ENCODE measurements at regions not wholly inside any gene's neighbourhood (a gene's known extent, or its start where the extent isn't known, plus 50 kb on each side); places are given as distances from the start of the nearest gene placed in this dataset.

DNA sequence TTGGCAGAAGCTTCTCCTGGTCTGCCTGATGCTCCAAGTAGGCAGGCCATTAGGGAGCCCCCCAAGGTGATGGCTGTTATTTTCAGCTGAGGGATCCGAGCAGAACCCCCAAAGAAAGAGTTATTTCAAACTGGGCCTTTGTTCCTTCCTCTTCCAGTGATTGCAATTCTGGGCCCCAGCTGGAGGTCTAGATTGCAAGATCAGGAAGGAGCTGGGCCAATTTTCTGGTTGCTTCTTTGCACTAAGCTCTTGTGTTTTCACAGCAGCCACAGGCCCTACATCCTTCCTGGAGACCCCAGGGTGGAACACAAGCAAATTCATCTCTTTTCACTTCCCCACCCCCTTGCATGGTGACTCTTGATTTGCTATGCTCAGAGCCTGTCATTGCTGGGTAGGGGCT is 215.0 kb downstream of the SEMA6A start:
- no peaks in the 10 kb centered on the region for H3K4me1 ChIP-seq (ENCODE audit: control insufficient read depth, insufficient read depth, low read length)
- POLR2A ChIA-PET, result interaction anchor here (0.6 kb wide), 1 partner anchor 128 kb away, joined by 5 read pairs; no protein-coding TSS in a partner anchor
- intact Hi-C loops (cut with micrococcal nuclease; ENCODE audit: unreplicated experiment), result no loop called here

DNA sequence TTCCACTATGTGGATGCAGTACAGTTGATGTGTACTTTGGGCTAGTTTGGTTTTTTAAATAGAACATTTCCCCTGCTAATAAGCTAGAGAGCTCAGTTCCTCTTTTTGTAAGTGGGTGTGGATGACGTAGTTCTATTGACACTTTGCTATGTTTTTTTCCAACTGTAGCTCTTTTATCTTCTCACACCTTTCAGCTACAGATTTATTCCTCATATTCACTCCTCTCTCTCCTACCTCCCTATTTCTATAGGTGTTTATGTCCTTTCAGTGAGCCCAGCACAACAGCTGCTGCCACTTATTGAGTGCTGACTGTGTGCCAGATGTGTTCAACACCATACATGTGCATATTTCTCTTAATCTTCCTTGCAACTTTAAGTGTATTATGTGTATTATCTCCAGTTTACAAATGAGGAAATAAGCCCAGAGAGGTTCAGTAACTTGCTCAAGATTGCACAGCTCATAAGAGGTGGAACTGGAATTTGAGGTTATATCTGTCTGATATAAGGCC is 215.7 kb downstream of the SEMA6A start:
- intact Hi-C loops (cut with micrococcal nuclease; ENCODE audit: unreplicated experiment) (no loop called here), in situ Hi-C loops (cut with HindIII; ENCODE audit: low pct_unique_long_range_greater_than_20kb, low sequenced_read_pairs) (no loop called here)
- H3K27me3 ChIP-seq (ENCODE audit: control insufficient read depth, insufficient read depth, low read length), result no peaks in the 10 kb centered on the region
- BruUV-seq (replicated peaks), result no TSS peak
- ATAC-seq, result no peak
- no peak overlapping the region for H3K27ac ChIP-seq (ENCODE audit: low read length)
- H3K36me3 ChIP-seq (ENCODE audit: control insufficient read depth, insufficient read depth, low read length), result no peaks in the 10 kb centered on the region
- H3K4me3 ChIP-seq (ENCODE audit: low read depth in 2 of 2, low read length in 2 of 2), result no peak overlapping the region
- H3K4me1 ChIP-seq (ENCODE audit: control insufficient read depth, insufficient read depth, low read length), result no peaks in the 10 kb centered on the region
- no peaks in the 10 kb centered on the region for H3K9me3 ChIP-seq (ENCODE audit: control insufficient read depth, insufficient read depth, low read depth, low read length)
- no peak for DNase-seq (ENCODE audit: low read depth, low spot score)
- CTCF ChIA-PET, result no interaction called here
- TF ChIP-seq POLR2AphosphoS5 (IDR thresholded peaks at IDR 0.05; ENCODE audit: low read depth, low read length), result no peak
- TF ChIP-seq, protein P1, sequence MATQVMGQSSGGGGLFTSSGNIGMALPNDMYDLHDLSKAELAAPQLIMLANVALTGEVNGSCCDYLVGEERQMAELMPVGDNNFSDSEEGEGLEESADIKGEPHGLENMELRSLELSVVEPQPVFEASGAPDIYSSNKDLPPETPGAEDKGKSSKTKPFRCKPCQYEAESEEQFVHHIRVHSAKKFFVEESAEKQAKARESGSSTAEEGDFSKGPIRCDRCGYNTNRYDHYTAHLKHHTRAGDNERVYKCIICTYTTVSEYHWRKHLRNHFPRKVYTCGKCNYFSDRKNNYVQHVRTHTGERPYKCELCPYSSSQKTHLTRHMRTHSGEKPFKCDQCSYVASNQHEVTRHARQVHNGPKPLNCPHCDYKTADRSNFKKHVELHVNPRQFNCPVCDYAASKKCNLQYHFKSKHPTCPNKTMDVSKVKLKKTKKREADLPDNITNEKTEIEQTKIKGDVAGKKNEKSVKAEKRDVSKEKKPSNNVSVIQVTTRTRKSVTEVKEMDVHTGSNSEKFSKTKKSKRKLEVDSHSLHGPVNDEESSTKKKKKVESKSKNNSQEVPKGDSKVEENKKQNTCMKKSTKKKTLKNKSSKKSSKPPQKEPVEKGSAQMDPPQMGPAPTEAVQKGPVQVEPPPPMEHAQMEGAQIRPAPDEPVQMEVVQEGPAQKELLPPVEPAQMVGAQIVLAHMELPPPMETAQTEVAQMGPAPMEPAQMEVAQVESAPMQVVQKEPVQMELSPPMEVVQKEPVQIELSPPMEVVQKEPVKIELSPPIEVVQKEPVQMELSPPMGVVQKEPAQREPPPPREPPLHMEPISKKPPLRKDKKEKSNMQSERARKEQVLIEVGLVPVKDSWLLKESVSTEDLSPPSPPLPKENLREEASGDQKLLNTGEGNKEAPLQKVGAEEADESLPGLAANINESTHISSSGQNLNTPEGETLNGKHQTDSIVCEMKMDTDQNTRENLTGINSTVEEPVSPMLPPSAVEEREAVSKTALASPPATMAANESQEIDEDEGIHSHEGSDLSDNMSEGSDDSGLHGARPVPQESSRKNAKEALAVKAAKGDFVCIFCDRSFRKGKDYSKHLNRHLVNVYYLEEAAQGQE (IDR thresholded peaks at IDR 0.05; ENCODE audit: insufficient read depth in 1 of 2, low read depth in 2 of 2, low read length in 1 of 2), result no peak
- no peak for TF ChIP-seq TCF7L2 (IDR thresholded peaks at IDR 0.05; ENCODE audit: low read depth, low read length)
- no peak for TF ChIP-seq SIN3A (IDR thresholded peaks at IDR 0.05; ENCODE audit: borderline replicate concordance, insufficient read depth, low read depth, low read length)
- TF ChIP-seq, protein P2, sequence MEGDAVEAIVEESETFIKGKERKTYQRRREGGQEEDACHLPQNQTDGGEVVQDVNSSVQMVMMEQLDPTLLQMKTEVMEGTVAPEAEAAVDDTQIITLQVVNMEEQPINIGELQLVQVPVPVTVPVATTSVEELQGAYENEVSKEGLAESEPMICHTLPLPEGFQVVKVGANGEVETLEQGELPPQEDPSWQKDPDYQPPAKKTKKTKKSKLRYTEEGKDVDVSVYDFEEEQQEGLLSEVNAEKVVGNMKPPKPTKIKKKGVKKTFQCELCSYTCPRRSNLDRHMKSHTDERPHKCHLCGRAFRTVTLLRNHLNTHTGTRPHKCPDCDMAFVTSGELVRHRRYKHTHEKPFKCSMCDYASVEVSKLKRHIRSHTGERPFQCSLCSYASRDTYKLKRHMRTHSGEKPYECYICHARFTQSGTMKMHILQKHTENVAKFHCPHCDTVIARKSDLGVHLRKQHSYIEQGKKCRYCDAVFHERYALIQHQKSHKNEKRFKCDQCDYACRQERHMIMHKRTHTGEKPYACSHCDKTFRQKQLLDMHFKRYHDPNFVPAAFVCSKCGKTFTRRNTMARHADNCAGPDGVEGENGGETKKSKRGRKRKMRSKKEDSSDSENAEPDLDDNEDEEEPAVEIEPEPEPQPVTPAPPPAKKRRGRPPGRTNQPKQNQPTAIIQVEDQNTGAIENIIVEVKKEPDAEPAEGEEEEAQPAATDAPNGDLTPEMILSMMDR (IDR thresholded peaks at IDR 0.05), result no peak
- POLR2A ChIA-PET, result no interaction called here

More for the DNA sequence above, 215.0 kb downstream of the SEMA6A start:
- no peak overlapping the region for H3K27ac ChIP-seq (ENCODE audit: low read length)
- ATAC-seq, result no peak
- no peak for DNase-seq (ENCODE audit: low read depth, low spot score)
- no peaks in the 10 kb centered on the region for H3K9me3 ChIP-seq (ENCODE audit: control insufficient read depth, insufficient read depth, low read depth, low read length)
- TF ChIP-seq POLR2AphosphoS5 (IDR thresholded peaks at IDR 0.05; ENCODE audit: low read depth, low read length) (no peak), TCF7L2 (IDR thresholded peaks at IDR 0.05; ENCODE audit: low read depth, low read length) (no peak), SIN3A (IDR thresholded peaks at IDR 0.05; ENCODE audit: borderline replicate concordance, insufficient read depth, low read depth, low read length) (no peak)
- TF ChIP-seq, protein P1 (IDR thresholded peaks at IDR 0.05; ENCODE audit: insufficient read depth in 1 of 2, low read depth in 2 of 2, low read length in 1 of 2), result no peak
- TF ChIP-seq, protein P2 (IDR thresholded peaks at IDR 0.05), result no peak
- H3K4me3 ChIP-seq (ENCODE audit: low read depth in 2 of 2, low read length in 2 of 2), result no peak overlapping the region
- CTCF ChIA-PET, result no interaction called here
- H3K27me3 ChIP-seq (ENCODE audit: control insufficient read depth, insufficient read depth, low read length), result no peaks in the 10 kb centered on the region
- in situ Hi-C loops (cut with HindIII; ENCODE audit: low pct_unique_long_range_greater_than_20kb, low sequenced_read_pairs), result no loop called here
- no TSS peak for BruUV-seq (replicated peaks)
- H3K36me3 ChIP-seq (ENCODE audit: control insufficient read depth, insufficient read depth, low read length), result no peaks in the 10 kb centered on the region

All from Panc1 (cell line).